GM10248 (cell line): ENCODE measurements at regions not wholly inside any gene's neighbourhood (a gene's known extent, or its start where the extent isn't known, plus 50 kb on each side); places are given as distances from the start of the nearest gene placed in this dataset.

ENCODE experiments used
- CTCF ChIA-PET: fragments of 300-600 bp; sonication (Branson Sonifier 250); formaldehyde crosslinking; extraction: SDS; loops from one replicate; lab custom pipeline; 2021; ENCODE audit warnings: antibody characterized with exemption; lab: Yijun Ruan, JAX
- POLR2A ChIA-PET: fragments of 350-650 bp; sonication (Branson Sonifier 250); formaldehyde crosslinking; extraction: SDS; loops from one replicate; lab custom pipeline; 2020; ENCODE audit warnings: antibody characterized with exemption; lab: Yijun Ruan, JAX
- DNase-seq: peaks from one replicate; pipeline ENCODE4 v3.0.0; 2012; ENCODE audit errors: extremely low spot score
- CTCF ChIP-seq: IDR thresholded peaks from 2 replicates; pipeline ENCODE4 v1.5.1; 2012; ENCODE audit warnings: mild to moderate bottlenecking, low read depth; ENCODE audit errors: extremely low read depth, missing control alignments, control extremely low read depth

DNA sequence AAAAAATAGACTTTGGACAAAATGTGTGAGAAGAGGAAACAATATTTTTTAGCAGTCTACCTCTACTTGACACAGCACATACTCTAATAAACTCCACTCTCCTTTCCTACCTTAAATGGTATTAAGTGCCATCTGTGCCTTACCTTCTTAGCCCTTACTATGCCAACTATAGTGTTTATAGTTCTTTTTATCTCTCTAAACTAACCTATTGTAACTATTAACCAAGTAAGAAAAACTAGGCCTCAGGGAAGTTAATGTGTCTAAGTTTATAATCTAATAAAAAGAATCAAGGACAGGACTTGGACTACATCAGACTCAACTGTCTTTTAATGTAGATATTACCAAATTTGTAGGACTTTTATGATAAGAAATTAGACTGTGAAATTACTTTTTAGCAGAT, 251.7 kb upstream of the ROBO2 start:
- POLR2A ChIA-PET, result no interaction called here
- no peak for TF ChIP-seq CTCF
- DNase-seq, result no peak
- CTCF ChIA-PET, result interaction anchor here (1.3 kb wide), 1 partner anchor 12 kb away, joined by 3 read pairs; no protein-coding TSS in a partner anchor

- no peak for DNase-seq
- ChIA-PET POLR2A (no interaction called here), CTCF (interaction anchor here (1.3 kb wide), 1 partner anchor 13 kb away, joined by 3 read pairs; no protein-coding TSS in a partner anchor)
- no peak for TF ChIP-seq CTCF
Observed at GRCh38 chr3:76789237-76789636, 250.7 kb upstream of the ROBO2 start.

DNA sequence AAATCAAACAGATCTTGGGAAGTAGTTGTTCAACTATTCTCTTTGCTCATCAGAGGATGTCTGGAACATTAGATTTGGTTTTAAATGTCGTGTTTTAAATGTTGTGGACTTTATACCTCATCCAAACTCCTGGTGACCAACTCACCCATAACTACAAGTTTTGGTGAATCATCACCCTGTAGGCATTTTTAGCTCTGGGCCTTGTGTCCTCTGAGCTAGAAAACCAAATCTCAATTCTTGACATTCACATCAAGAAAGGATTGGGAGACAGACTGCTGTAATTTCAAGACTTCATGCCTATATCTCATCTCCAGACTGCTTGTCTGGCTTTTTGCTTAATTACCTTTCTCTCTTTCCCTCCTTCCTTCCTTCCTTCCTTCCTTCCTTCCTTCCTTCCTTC, 228.5 kb upstream of the ROBO2 start:
- no peak for DNase-seq
- ChIA-PET POLR2A (no interaction called here), CTCF (no interaction called here)
- TF ChIP-seq CTCF, result no peak

DNA sequence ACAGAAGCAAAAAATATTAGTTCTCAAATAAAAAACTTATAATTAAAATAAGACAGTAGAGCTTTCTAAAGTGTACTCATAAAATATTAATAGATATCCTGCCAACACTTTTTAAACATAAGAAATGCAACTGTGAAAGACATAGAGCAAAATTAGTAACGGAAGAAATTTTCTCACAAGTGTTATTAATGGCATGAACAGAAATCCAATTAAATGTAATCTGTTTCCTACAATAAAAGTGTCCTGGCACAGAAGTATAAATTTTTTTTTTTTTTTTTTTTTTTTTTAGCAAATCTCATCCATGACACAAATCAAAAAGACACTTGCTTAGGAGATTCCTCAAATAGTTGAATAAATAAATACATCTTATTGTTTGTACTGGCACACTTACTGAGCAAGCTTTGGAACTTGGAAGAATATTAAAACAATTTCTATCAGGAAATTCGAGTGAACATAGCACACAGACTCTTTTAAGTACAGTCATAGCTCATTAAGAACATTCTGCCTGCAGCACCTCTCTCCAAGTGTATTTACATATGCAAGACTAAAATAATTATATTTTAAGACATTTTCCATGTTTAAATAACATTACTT, 227.2 kb upstream of the ROBO2 start:
- ChIA-PET CTCF (interaction anchor here (1.2 to 1.4 kb wide), 2 partner anchors 12 to 17 kb away, joined by 3 to 4 read pairs; no protein-coding TSS in a partner anchor), POLR2A (no interaction called here)
- TF ChIP-seq CTCF, result no peak
- no peak for DNase-seq

- ChIA-PET POLR2A (no interaction called here), CTCF (interaction anchor here (1.0 kb wide), 1 partner anchor 8 kb away, joined by 3 read pairs; no protein-coding TSS in a partner anchor)
- TF ChIP-seq CTCF, result no peak
- no peak for DNase-seq
Observed at GRCh38 chr3:76815561-76815960, 224.3 kb upstream of the ROBO2 start.

DNA sequence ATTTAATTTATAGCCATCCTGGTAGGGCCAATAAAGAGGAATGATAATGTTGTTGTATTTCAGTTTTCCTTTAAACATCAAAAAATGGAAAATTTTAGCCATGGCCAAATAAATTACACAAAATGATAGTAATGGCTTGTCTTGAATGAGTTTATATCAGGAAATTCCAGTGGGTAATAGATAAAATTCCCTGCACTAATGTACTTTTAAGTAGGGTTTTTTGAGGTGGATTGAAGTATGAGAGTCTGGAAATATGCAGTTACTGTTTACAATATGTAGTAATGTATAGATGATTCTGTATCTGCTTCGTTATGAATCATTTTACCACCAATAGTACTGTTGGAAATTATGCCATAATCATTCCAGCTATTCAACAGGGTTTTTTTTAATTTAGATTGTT, 219.4 kb upstream of the ROBO2 start:
- no peak for TF ChIP-seq CTCF
- no peak for DNase-seq
- CTCF ChIA-PET, result no interaction called here
- POLR2A ChIA-PET, result no interaction called here
